EH (cell line): ENCODE measurements at regions not wholly inside any gene's neighbourhood (a gene's known extent, or its start where the extent isn't known, plus 50 kb on each side); places are given as distances from the start of the nearest gene placed in this dataset.

Experiments
- DNase-seq: peaks from one replicate; pipeline ENCODE4 v3.0.0-alpha.2; 2015; ENCODE audit warnings: low read depth

GRCh38 chr10:76733441-76733936, 904.1 kb downstream of the KCNMA1 start:
- no peak for DNase-seq

DNA sequence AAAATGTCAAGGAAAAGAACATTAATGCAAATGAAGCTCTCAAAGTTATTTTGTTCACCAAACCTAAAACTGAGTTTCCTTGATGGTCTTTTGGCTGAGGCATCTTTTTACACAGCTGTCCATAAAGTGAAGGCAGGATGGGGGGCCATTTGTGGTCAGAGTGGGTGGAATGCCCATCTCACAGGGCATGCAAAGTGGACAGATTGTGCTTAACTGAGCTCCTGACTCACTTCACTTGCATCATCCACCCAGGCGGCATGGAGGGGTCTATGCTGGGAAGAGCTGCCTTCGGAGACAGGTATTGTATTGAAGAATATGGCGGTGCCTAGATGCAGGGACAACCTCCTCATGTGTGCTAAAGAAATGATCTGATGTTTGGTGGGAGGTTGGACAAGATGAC, 905.3 kb downstream of the KCNMA1 start:
- DNase-seq, result no peak

GRCh38 chr10:76729841-76730487, 907.6 kb downstream of the KCNMA1 start:
- no peak for DNase-seq

DNA sequence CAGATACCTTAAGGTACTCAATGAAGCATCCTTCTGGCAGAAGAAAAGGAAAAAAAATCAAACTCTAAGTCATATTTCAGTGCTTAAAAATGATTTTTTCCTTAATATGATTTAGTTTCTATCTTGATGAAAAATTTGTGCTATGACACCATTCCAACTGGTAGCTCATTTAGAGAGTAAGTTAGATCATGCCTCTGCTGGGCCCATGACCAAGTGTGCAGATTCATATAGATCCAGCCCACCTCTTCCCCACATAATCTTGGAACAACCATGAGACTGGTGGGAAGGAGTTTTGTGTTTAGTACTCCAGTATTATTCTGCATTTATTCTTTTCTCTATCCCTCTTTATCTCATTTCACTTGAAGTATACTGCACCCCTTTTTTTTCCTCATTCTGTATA, 908.3 kb downstream of the KCNMA1 start:
- no peak for DNase-seq

- DNase-seq, result no peak
Observed at GRCh38 chr10:76727038-76727437, 910.6 kb downstream of the KCNMA1 start.

GRCh38 chr10:76723844-76724243, 913.8 kb downstream of the KCNMA1 start:
- DNase-seq, result no peak

- no peak for DNase-seq
Observed at GRCh38 chr10:76721891-76722505, 915.6 kb downstream of the KCNMA1 start.

DNA sequence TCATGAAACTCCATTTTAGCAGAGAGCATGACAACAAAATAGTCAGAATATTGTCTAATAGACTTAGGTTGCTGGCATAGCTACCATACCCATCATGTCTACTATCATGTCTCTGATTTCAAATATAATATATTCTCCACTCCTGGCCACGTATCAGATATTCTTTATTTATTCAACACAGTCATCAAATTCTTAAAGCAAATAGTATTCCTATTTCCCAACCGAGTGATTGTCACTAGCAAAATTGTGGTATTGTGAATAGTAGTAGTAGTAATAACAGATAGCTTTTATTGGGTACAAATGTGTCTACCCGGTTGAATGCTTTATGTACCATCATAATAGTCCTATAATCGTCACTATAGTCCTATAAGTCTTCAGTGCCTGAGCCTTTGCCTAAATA, 918.6 kb downstream of the KCNMA1 start:
- DNase-seq, result no peak

DNA sequence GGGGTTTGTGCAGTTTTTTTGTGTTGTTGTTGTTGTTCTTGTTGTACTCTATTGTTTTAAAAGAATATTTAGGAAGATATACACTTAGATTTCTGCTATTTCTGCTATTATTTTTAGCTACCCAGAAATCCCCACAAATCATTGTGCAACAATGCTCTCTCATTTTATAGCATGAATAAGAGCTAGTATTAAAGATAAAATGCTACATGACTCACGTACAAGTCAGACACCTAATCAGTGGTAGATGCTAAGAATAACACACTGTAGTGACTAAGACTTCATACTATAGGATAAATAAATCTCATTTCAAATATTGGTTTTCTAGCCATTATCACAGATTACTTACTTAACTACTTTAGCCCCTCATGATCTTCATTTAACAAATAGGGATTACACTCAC, 920.5 kb downstream of the KCNMA1 start:
- DNase-seq, result peak; percentile 68

GRCh38 chr10:76711222-76711997, 926.2 kb downstream of the KCNMA1 start:
- no peak for DNase-seq

- DNase-seq, result no peak
Observed at GRCh38 chr10:76700241-76700640, 937.4 kb downstream of the KCNMA1 start.

GRCh38 chr10:76697923-76698322, 939.7 kb downstream of the KCNMA1 start:
- DNase-seq, result no peak

- DNase-seq, result no peak
Observed at GRCh38 chr10:76695069-76695468, 942.5 kb downstream of the KCNMA1 start.

DNA sequence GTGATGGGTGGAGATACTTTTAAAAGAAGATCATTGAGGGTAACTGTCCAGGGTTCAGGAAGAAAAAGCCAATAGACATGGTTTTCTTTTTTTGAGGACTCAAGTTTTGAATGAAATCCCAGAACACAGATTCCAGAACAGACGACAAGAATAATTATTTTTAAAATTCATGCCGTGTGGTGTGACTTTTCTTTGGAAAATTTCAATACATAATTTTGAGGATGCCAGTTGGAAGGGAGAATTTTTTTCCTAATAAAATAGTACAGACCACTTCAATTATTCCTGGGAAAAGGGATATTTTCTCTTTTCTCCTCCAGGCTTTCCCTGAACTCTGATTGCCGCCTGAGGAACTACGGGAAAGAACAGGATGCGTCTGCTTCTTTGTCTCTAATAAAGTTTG, 951.4 kb downstream of the KCNMA1 start:
- no peak for DNase-seq

GRCh38 chr10:76684968-76685367, 952.6 kb downstream of the KCNMA1 start:
- DNase-seq, result no peak

GRCh38 chr10:76681153-76681552, 956.5 kb downstream of the KCNMA1 start:
- no peak for DNase-seq

DNA sequence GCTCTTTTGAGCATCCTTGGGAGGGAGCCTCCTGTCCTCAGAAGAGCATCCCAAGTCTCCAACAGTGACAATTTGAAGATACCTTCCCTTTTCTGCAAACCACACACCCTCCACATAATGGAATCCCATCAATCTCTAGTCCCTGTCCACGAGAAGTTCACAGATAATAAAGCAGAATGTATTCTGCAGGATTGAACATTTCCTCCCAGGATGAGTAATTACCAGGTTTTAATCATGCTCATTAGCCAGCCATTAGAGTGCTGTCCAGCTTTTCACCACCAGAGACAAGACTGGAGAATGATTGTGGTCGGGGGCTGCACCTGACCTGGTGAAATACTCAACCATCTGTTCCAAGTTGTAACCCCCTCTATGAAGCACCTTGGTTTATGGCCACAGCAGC, 958.6 kb downstream of the KCNMA1 start:
- DNase-seq, result no peak

DNA sequence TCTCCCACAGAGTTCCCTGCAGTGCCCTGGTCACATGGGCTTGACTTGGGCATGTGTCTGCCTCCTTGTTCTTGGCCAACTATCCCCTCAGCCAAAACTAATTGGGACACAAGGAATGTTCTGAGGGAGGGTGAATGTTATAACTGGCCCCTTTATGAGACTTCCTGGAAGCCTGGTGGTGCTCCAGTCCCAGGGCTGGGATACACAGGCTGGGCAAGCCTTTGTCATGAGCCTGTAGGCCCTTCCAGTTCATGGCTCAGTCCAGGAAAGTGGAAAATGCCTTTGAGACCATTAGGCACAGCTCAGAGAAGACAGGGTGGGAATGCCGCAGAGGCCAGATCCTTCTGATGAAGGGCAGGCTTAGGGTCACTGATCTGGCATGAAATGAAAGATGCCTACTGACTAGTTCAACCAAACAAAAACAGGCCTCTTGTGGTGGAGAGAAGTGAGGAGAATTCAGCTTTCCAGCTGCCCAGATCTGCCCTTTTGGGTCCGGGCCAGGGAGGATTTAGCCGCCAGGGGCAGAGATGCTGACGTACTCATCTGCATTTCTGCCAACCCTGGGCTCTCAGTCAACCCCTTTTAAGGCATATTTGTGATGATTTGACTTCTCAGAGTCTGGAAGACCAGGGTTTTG, 961.5 kb downstream of the KCNMA1 start:
- peak; percentile 38 for DNase-seq

DNA sequence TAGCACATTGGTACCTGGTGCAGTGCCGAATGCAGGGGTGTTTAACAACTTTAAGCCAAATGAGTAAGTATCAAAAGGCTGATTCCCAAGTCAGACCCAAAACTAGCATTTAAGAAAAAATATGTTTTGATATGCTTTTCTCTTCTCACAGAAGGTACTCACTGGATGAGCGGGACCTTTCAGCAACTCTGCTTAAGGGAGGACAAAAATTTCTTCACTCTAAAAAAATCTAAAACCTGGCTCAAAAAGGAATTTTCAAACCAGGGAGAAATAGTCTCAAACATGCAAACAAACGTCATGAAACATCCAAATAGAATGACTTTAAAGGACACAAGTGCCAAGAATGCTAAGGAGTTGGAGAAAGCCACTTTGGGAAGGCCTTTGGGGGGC, 962.1 kb downstream of the KCNMA1 start:
- DNase-seq, result no peak

- DNase-seq, result no peak
Observed at GRCh38 chr10:76667408-76668370, 969.9 kb downstream of the KCNMA1 start.

GRCh38 chr10:76666891-76667290, 970.7 kb downstream of the KCNMA1 start:
- no peak for DNase-seq

DNA sequence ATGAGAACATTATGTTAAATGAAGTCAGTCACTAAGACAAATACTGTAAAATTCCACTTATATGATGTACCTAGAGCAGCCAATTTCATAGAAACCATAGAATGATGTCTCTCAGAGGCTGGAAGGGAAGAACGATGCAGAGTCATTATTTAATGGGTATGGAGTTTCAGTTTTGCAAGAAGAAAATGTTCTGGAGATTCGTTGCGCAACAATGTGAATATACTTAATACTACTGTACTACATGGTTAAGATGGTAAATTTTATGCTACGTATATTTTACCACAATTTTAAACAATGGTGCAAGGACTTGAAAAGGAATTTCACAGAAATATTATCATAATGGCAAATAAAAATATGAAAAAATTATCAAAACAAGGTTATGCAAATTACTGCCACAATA, 972.6 kb downstream of the KCNMA1 start:
- no peak for DNase-seq
